Suppressor macrophage treated with lipopolysaccharide for 4 hours (primary cell): ENCODE measurements at regions not wholly inside any gene's neighbourhood (a gene's known extent, or its start where the extent isn't known, plus 50 kb on each side); places are given as distances from the start of the nearest gene placed in this dataset.

ENCODE experiments used
- DNase-seq: peaks from one replicate; pipeline ENCODE4 v3.0.0-alpha.2; 2020

DNA sequence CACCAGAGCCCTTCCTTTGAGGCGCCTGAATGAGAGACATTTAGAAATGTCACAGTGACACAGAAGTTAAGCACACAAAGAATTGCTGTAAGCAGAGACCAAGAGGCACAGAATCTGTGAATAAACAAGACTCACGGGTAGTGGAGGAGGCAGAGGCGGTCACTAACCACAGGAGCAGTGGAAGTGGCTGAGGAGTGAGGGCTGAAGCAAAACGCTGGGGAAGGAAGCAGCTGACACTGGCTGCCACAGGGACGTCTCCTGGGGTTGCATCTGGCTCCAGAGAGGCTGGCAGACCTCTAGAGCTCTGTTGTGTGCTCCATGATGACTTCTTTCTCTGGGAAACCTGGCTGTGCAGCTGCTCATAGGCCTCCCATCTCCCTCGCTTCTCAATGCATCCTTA lies 65.0 kb upstream of the SLC2A12 start:
- peak; percentile 48 for DNase-seq

DNA sequence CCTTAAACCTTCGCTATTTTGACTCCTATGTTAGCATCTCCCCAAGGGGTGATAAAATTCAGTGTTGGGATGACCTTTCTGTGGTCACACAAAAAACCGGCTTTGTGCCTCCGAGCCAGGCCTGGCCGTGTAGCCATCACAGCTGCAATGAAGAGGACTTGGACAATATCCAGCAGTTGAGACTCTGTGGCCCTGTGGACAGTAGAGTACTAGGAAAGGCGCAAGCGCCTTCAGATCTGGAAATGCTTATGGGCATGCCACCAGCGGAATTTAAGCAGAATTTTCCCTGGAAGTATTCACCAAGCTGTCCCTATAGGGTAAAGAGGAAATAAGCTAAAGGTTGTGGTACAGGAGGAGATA lies 63.3 kb upstream of the SLC2A12 start:
- DNase-seq = no peak

DNA sequence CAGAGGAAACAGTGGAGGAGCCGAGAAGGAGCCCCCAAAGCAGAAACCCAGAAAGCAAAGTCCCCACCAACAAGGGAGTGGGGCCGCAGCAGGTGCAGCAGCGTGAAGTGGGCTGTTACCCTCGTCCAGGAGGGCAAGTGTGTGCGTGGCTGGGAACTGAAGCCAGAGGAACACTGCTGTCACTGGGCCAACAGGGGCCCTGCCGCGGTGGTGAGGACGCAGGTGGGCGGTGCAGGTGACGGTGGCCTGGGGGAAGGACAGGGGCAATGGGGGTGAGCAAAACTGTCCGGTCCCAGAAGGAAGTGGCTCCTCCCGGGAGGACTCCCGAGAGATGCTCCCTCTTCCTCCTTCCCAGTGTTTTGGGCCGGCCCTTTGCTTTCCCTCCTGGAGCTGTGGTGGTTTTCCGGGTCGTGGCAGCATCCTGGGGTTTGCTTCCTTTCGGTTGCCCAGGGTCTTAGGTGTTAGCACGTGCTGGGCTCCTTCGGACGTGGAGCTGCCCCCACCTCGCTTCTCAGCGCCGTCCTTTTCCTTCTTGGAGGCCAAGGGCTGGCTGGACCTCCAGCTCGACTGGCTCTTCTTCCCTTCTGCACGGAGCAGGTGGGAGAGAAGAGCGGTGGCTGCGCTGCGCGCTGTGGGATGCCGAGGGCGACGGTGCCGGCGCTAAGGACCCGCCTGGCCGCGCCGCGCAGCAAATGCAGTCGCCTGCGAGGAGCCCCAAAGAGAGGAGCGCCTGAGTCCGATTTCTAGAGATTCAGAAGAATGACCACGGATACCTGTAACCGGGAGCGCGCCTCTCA lies 62.7 kb upstream of the SLC2A12 start:
- DNase-seq = no peak

DNA sequence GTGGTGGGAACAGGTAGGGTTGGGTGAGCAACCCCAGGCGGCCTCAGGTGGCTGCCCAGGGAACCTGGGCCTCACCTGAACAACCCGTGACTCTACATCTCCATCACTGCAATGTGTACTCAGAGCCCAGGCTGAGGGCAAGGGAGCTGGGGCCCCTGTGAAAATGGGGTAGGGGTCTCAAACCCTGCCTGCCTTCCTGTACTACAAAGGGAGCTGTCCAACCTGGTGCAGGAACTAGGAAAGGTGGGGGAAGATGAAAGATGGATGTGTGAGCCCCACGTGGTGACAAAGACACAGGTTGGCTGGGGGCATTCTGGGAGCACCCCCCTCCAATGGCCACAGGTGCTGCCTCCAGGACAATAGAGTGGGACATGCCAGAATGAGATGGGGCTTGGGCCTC lies 62.1 kb upstream of the SLC2A12 start:
- DNase-seq = no peak

DNA sequence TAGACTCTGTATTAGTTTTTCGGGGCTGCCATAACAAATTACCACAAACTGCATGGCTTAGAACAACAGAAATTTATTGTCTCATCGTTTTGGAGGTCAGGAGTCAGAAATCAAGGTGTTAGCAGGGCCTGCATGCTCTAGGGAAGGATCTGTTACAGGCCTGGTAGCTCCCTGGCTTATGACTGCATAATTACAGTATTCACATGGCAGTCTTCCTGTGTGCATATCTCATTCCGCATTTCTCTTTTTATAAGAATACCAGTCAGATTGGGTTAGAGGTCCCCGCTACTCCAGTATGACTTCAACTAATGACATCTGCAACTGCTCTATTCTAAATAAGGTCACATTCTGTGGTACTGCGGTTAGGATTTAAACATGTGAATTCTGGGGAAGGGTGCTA lies 59.3 kb upstream of the SLC2A12 start:
- DNase-seq = no peak

DNA sequence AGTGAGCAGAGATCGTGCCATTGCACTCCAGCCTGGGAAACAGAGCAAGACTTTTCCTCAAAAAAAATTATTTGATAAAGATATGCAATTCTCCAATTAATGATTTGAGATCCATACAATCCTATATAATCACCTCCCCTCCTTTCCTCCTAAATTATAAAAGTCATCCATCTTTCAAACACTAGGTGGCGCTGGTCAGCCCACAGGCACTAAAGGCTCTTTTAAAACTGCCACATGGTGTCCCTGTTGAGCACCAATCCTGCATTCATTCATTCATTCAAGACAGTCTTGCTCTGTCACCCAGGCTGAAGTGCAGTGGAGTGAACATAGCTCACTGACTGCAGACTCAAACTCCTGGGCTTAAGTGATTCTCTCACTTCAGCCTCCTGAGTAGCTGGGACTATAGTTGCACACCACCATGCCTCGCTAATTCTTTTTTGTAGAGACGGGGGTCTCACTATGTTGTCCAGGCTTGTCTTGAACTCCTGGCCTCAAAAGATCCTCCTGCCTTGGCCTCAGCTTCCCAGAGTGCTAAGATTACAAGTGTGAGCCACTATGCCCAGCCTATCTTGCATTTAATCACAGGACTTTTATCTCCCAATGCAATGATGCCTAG lies 58.7 kb upstream of the SLC2A12 start:
- DNase-seq = peak; percentile 88

DNA sequence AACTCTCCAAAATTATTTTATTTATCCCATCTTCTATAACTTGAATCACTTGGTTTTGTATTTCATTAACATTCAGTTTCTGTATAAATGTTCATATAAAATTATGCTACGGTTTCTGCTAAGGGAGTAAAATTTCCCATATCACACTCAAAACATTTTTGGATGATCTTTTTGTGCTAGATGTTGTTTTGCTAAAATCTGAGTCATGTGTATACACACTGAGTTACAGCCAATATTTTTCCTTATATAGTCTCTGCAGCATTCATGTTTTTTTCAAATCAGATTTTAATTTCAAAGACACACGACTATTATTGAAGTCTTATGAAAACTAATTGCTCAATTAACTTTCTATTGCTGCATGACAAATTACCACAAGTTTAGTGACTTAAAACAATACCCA lies 54.3 kb upstream of the SLC2A12 start:
- no peak for DNase-seq

DNA sequence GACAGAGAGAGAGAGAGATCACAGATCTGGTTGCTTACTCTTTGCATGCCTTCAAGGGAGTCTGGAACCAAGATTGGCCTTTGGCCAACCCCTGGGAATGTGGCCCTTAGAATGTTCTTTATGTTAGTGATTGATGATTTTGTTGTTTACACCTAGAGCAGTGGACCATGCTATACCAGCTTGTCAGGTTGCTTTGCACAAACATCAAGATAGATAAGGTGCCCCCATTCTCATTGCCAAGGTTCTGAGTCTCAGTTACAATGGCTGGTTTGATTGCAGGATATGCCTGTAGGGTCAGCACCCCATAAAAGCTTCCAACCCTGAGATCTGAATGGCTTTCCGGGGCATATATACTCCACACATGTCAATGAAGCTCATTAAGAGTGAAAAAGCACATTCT lies 53.5 kb upstream of the SLC2A12 start:
- DNase-seq = no peak

DNA sequence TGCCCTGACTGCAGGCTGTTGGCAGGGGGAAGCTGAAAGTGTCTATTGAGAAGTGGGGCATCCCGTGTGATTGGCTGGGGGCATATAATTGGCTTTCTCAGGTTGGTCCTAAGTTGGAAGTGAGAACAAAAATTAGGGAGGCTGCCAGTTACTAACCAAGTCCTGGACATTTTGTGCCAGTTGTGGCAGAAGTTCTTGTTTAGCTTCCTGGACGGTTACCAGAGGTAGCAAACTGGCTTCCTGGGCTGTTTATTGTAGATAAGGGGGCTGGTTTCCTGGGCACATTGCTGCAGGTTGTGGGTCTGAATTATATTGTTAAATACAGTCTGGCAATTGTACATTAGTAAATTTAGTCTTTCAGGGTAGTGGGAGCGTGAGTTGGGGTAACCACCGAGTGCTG lies 50.6 kb upstream of the SLC2A12 start:
- DNase-seq = no peak
